ENCODE measurements at regions not wholly inside any gene's neighbourhood (a gene's known extent, or its start where the extent isn't known, plus 50 kb on each side); places are given as distances from the start of the nearest gene placed in this dataset.

GRCh38 chr22:47356511-47357011 is 594.1 kb downstream of the TBC1D22A start:
- no peak for DNase-seq (ENCODE audit: low read depth, low spot score)
- H3K36me3 Mint-ChIP-seq (ENCODE audit: low read depth), result no peaks in the 10 kb centered on the region
- H3K9me3 Mint-ChIP-seq, result peaks cover 5% of the 10 kb centered on the region
- no peaks in the 10 kb centered on the region for H3K4me1 Mint-ChIP-seq
- H3K4me3 Mint-ChIP-seq, result no peak overlapping the region
- peaks cover 10% of the 10 kb centered on the region for H3K27me3 Mint-ChIP-seq (ENCODE audit: low read depth)
- no peak for TF ChIP-seq CTCF (conservative IDR thresholded peaks at IDR 0.05)
- H3K27ac Mint-ChIP-seq (ENCODE audit: unreplicated experiment), result no peak overlapping the region

GRCh38 chr22:47355776-47356510 is 593.5 kb downstream of the TBC1D22A start:
- no peak for DNase-seq (ENCODE audit: low read depth, low spot score)
- no peak overlapping the region for H3K27ac Mint-ChIP-seq (ENCODE audit: unreplicated experiment)
- no peak for TF ChIP-seq CTCF (conservative IDR thresholded peaks at IDR 0.05)
- H3K27me3 Mint-ChIP-seq (ENCODE audit: low read depth), result peaks cover 10% of the 10 kb centered on the region
- H3K4me3 Mint-ChIP-seq, result no peak overlapping the region
- no peaks in the 10 kb centered on the region for H3K36me3 Mint-ChIP-seq (ENCODE audit: low read depth)
- H3K9me3 Mint-ChIP-seq, result peaks cover 2% of the 10 kb centered on the region
- H3K4me1 Mint-ChIP-seq, result no peaks in the 10 kb centered on the region

GRCh38 chr22:47355388-47355725 is 592.9 kb downstream of the TBC1D22A start:
- peaks cover 2% of the 10 kb centered on the region for H3K9me3 Mint-ChIP-seq
- no peaks in the 10 kb centered on the region for H3K36me3 Mint-ChIP-seq (ENCODE audit: low read depth)

GRCh38 chr22:47354668-47355387 is 592.4 kb downstream of the TBC1D22A start:
- TF ChIP-seq CTCF (conservative IDR thresholded peaks at IDR 0.05), result no peak
- Mint-ChIP-seq H3K27ac (ENCODE audit: unreplicated experiment) (no peak overlapping the region), H3K4me1 (no peaks in the 10 kb centered on the region), H3K9me3 (peaks cover 2% of the 10 kb centered on the region), H3K36me3 (ENCODE audit: low read depth) (no peaks in the 10 kb centered on the region), H3K4me3 (no peak overlapping the region), H3K27me3 (ENCODE audit: low read depth) (peaks cover 5% of the 10 kb centered on the region)
- no peak for DNase-seq (ENCODE audit: low read depth, low spot score)

More at GRCh38 chr22:47355388-47355725, 592.9 kb downstream of the TBC1D22A start:
- TF ChIP-seq CTCF (conservative IDR thresholded peaks at IDR 0.05), result no peak
- H3K4me3 Mint-ChIP-seq, result no peak overlapping the region
- no peak for DNase-seq (ENCODE audit: low read depth, low spot score)
- H3K27ac Mint-ChIP-seq (ENCODE audit: unreplicated experiment), result no peak overlapping the region
- no peaks in the 10 kb centered on the region for H3K4me1 Mint-ChIP-seq
- peaks cover 8% of the 10 kb centered on the region for H3K27me3 Mint-ChIP-seq (ENCODE audit: low read depth)

- Mint-ChIP-seq H3K27me3 (ENCODE audit: low read depth) (peaks cover 8% of the 10 kb centered on the region), H3K4me1 (no peaks in the 10 kb centered on the region), H3K4me3 (no peak overlapping the region), H3K9me3 (peaks cover 2% of the 10 kb centered on the region), H3K36me3 (ENCODE audit: low read depth) (no peaks in the 10 kb centered on the region), H3K27ac (ENCODE audit: unreplicated experiment) (no peak overlapping the region)
- no peak for TF ChIP-seq CTCF (conservative IDR thresholded peaks at IDR 0.05)
- no peak for DNase-seq (ENCODE audit: low read depth, low spot score)
Measured at GRCh38 chr22:47352920-47353700, 590.7 kb downstream of the TBC1D22A start.

Data from neural crest cell (in vitro differentiated cells).